Loucy (cell line): ENCODE measurements at regions not wholly inside any gene's neighbourhood (a gene's known extent, or its start where the extent isn't known, plus 50 kb on each side); places are given as distances from the start of the nearest gene placed in this dataset.

ENCODE experiments used
- H2AFZ ChIP-seq: fragments of 200-600 bp; sonication (generic); 2 replicates; pipeline ENCODE4 v1.6.0; 2016; ENCODE audit warnings: antibody characterized with exemption, mild to moderate bottlenecking, low read length, moderate library complexity
- H3F3A ChIP-seq: fragments of 200-600 bp; 2 replicates; pipeline ENCODE4 v1.6.0; 2016; ENCODE audit warnings: antibody characterized with exemption, low read depth, mild to moderate bottlenecking
- H3K27me3 ChIP-seq: fragments of 200-600 bp; sonication (generic); 2 replicates; pipeline ENCODE4 v1.6.1; 2014; ENCODE audit warnings: low read length, mild to moderate bottlenecking; ENCODE audit not compliant: insufficient read depth, poor library complexity, severe bottlenecking
- H3K36me3 ChIP-seq: fragments of 200-600 bp; sonication (generic); 2 replicates; pipeline ENCODE4 v1.6.1; 2016; ENCODE audit warnings: low read length; ENCODE audit not compliant: insufficient read depth
- H3K4me1 ChIP-seq: fragments of 200-600 bp; sonication (generic); 2 replicates; pipeline ENCODE4 v1.5.1; 2014; ENCODE audit warnings: low read length, mild to moderate bottlenecking; ENCODE audit not compliant: insufficient read depth, poor library complexity, severe bottlenecking
- H3K4me2 ChIP-seq: fragments of 200-600 bp; sonication (generic); 2 replicates; pipeline ENCODE4 v1.6.0; 2014; ENCODE audit warnings: antibody characterized with exemption, low read length, low read depth, mild to moderate bottlenecking; ENCODE audit not compliant: poor library complexity, severe bottlenecking
- H3K4me3 ChIP-seq: fragments of 200-600 bp; sonication (generic); 2 replicates; pipeline ENCODE4 v1.5.1; 2014; ENCODE audit warnings: low read length, mild to moderate bottlenecking, mixed read lengths; ENCODE audit not compliant: poor library complexity, severe bottlenecking
- H3K79me2 ChIP-seq: fragments of 200-600 bp; sonication (generic); 2 replicates; pipeline ENCODE4 v1.6.1; 2014; ENCODE audit warnings: low read length; ENCODE audit not compliant: insufficient read depth
- H3K9ac ChIP-seq: fragments of 200-600 bp; sonication (generic); 2 replicates; pipeline ENCODE4 v1.6.0; 2014; ENCODE audit warnings: mild to moderate bottlenecking, low read depth, low read length, moderate library complexity; ENCODE audit not compliant: poor library complexity, severe bottlenecking
- H3K9me2 ChIP-seq: fragments of 200-600 bp; sonication (generic); replicated peaks from 2 replicates; pipeline ENCODE4 v1.6.1; 2016; ENCODE audit warnings: low read depth, low read length, mixed read lengths
- H3K9me3 ChIP-seq: fragments of 200-600 bp; sonication (generic); 2 replicates; pipeline ENCODE4 v1.6.1; 2014; ENCODE audit warnings: mild to moderate bottlenecking, antibody characterized with exemption, low read length, low read depth; ENCODE audit not compliant: insufficient read depth
- H4K20me1 ChIP-seq: fragments of 200-600 bp; sonication (generic); 2 replicates; pipeline ENCODE4 v1.6.0; 2014; ENCODE audit warnings: antibody characterized with exemption, low read length, mild to moderate bottlenecking; ENCODE audit not compliant: insufficient read depth, poor library complexity, severe bottlenecking
- CTCF ChIP-seq: fragments of 200-600 bp; sonication (generic); conservative IDR thresholded peaks from 2 replicates; pipeline ENCODE4 v1.5.1; 2014; ENCODE audit warnings: mild to moderate bottlenecking, antibody characterized with exemption, low read length
- EZH2phosphoT487 ChIP-seq: fragments of 200-600 bp; IDR thresholded peaks from 2 replicates; pipeline ENCODE4 v1.6.1; 2018; ENCODE audit warnings: antibody characterized with exemption, mild to moderate bottlenecking, moderate library complexity, borderline replicate concordance

GRCh38 chr1:34478515-34479076 is 276.3 kb upstream of the GJB5 start:
- Histone ChIP-seq H2AFZ (no peak overlapping the region), H3K4me1 (no peaks in the 10 kb centered on the region)

GRCh38 chr1:34479731-34480130 is 275.1 kb upstream of the GJB5 start:
- H2AFZ ChIP-seq, result no peak overlapping the region
- no peaks in the 10 kb centered on the region for H3K27me3 ChIP-seq
- no peaks in the 10 kb centered on the region for H3K9me3 ChIP-seq
- H3K9me2 ChIP-seq, result no peaks in the 10 kb centered on the region
- H3K4me3 ChIP-seq, result no peak overlapping the region
- no peaks in the 10 kb centered on the region for H3F3A ChIP-seq
- H3K9ac ChIP-seq, result no peak overlapping the region
- H3K36me3 ChIP-seq, result no peaks in the 10 kb centered on the region
- no peak overlapping the region for H3K4me2 ChIP-seq
- no peak for TF ChIP-seq EZH2phosphoT487
- no peak for TF ChIP-seq CTCF
- H3K79me2 ChIP-seq, result no peaks in the 10 kb centered on the region
- no peaks in the 10 kb centered on the region for H4K20me1 ChIP-seq
- H3K4me1 ChIP-seq, result no peaks in the 10 kb centered on the region

More at GRCh38 chr1:34478515-34479076, 276.3 kb upstream of the GJB5 start:
- H3K36me3 ChIP-seq, result no peaks in the 10 kb centered on the region
- no peaks in the 10 kb centered on the region for H3K27me3 ChIP-seq
- H4K20me1 ChIP-seq, result no peaks in the 10 kb centered on the region
- H3K9me2 ChIP-seq, result no peaks in the 10 kb centered on the region
- no peaks in the 10 kb centered on the region for H3F3A ChIP-seq
- H3K4me3 ChIP-seq, result no peak overlapping the region
- TF ChIP-seq EZH2phosphoT487, result no peak
- no peak overlapping the region for H3K4me2 ChIP-seq
- H3K9ac ChIP-seq, result no peak overlapping the region
- H3K9me3 ChIP-seq, result no peaks in the 10 kb centered on the region
- H3K79me2 ChIP-seq, result no peaks in the 10 kb centered on the region

GRCh38 chr1:34488080-34488708 is 266.7 kb upstream of the GJB5 start:
- Histone ChIP-seq H2AFZ (no peak overlapping the region), H3K4me1 (no peaks in the 10 kb centered on the region), H3K36me3 (no peaks in the 10 kb centered on the region), H3K9ac (no peak overlapping the region), H3K4me3 (no peak overlapping the region), H3F3A (no peaks in the 10 kb centered on the region), H3K27me3 (no peaks in the 10 kb centered on the region), H3K9me3 (no peaks in the 10 kb centered on the region), H3K79me2 (no peaks in the 10 kb centered on the region), H3K9me2 (no peaks in the 10 kb centered on the region), H4K20me1 (no peaks in the 10 kb centered on the region), H3K4me2 (no peak overlapping the region)
- TF ChIP-seq CTCF (no peak), EZH2phosphoT487 (no peak)

GRCh38 chr1:34500451-34500850 is 254.4 kb upstream of the GJB5 start:
- TF ChIP-seq CTCF, result no peak
- no peaks in the 10 kb centered on the region for H3K9me2 ChIP-seq
- H4K20me1 ChIP-seq, result no peaks in the 10 kb centered on the region
- H3K36me3 ChIP-seq, result no peaks in the 10 kb centered on the region
- H3K79me2 ChIP-seq, result no peaks in the 10 kb centered on the region
- H3K9me3 ChIP-seq, result 0 out of 2 replicates have a peak, but pooled peaks cover 3% of the 10 kb centered on the region
- no peak overlapping the region for H3K4me2 ChIP-seq
- H2AFZ ChIP-seq, result no peak overlapping the region
- no peak overlapping the region for H3K4me3 ChIP-seq
- H3K9ac ChIP-seq, result no peak overlapping the region
- H3K4me1 ChIP-seq, result no peaks in the 10 kb centered on the region
- no peaks in the 10 kb centered on the region for H3F3A ChIP-seq
- no peaks in the 10 kb centered on the region for H3K27me3 ChIP-seq
